ENCODE measurements at regions not wholly inside any gene's neighbourhood (a gene's known extent, or its start where the extent isn't known, plus 50 kb on each side); places are given as distances from the start of the nearest gene placed in this dataset.

- TF ChIP-seq TOX (CRISPR knock-in tag; IDR thresholded peaks at IDR 0.05; ENCODE audit: borderline replicate concordance), result no peak
- no peak for TF ChIP-seq POU6F1 (CRISPR knock-in tag; IDR thresholded peaks at IDR 0.05; ENCODE audit: borderline replicate concordance, low read depth)
- TF ChIP-seq TSHZ2 (CRISPR knock-in tag; IDR thresholded peaks at IDR 0.05), result no peak
- TF ChIP-seq TCF4 (CRISPR knock-in tag; IDR thresholded peaks at IDR 0.05; ENCODE audit: borderline replicate concordance), result no peak
- no peak for TF ChIP-seq ISL1 (CRISPR knock-in tag; IDR thresholded peaks at IDR 0.05)
- no peak for TF ChIP-seq PATZ1 (CRISPR knock-in tag; IDR thresholded peaks at IDR 0.05; ENCODE audit: borderline replicate concordance)
- TF ChIP-seq ARNTL (CRISPR knock-in tag; IDR thresholded peaks at IDR 0.05; ENCODE audit: borderline replicate concordance, low read depth), result no peak
- no peak for TF ChIP-seq ZFP30 (CRISPR knock-in tag; IDR thresholded peaks at IDR 0.05)
- TF ChIP-seq SNAI2 (CRISPR knock-in tag; IDR thresholded peaks at IDR 0.05), result no peak
- TF ChIP-seq ZNF70 (CRISPR knock-in tag; IDR thresholded peaks at IDR 0.05), result no peak
- no peak for TF ChIP-seq ESRRG (CRISPR knock-in tag; IDR thresholded peaks at IDR 0.05)
- TF ChIP-seq PPARA (CRISPR knock-in tag; IDR thresholded peaks at IDR 0.05; ENCODE audit: borderline replicate concordance), result no peak
- no peak for TF ChIP-seq ZNF8 (CRISPR knock-in tag; IDR thresholded peaks at IDR 0.05)
- no peak for TF ChIP-seq GLIS3 (CRISPR knock-in tag; IDR thresholded peaks at IDR 0.05)
- no peak for ATAC-seq
These were observed 218.1 kb upstream of the SKOR2 start for GRCh38 chr18:47469576-47469975.

GRCh38 chr18:47461977-47462376 lies 210.5 kb upstream of the SKOR2 start:
- TF ChIP-seq ZFP3 (CRISPR knock-in tag; IDR thresholded peaks at IDR 0.05) (no peak), SNAI2 (CRISPR knock-in tag; IDR thresholded peaks at IDR 0.05) (no peak), TOX (CRISPR knock-in tag; IDR thresholded peaks at IDR 0.05; ENCODE audit: borderline replicate concordance) (no peak), CSDC2 (CRISPR knock-in tag; IDR thresholded peaks at IDR 0.05) (no peak), ZNF8 (CRISPR knock-in tag; IDR thresholded peaks at IDR 0.05) (no peak), ZNF70 (CRISPR knock-in tag; IDR thresholded peaks at IDR 0.05) (no peak), TCF4 (CRISPR knock-in tag; IDR thresholded peaks at IDR 0.05; ENCODE audit: borderline replicate concordance) (no peak), ZC3H10 (CRISPR knock-in tag; IDR thresholded peaks at IDR 0.05) (no peak), GLIS3 (CRISPR knock-in tag; IDR thresholded peaks at IDR 0.05) (no peak), CSRNP3 (CRISPR knock-in tag; IDR thresholded peaks at IDR 0.05) (no peak)
- no peak for ATAC-seq

- no peak for ATAC-seq
- TF ChIP-seq ISL1 (CRISPR knock-in tag; IDR thresholded peaks at IDR 0.05) (no peak), GLIS3 (CRISPR knock-in tag; IDR thresholded peaks at IDR 0.05) (no peak), SNAI2 (CRISPR knock-in tag; IDR thresholded peaks at IDR 0.05) (no peak)
These were observed 210.0 kb upstream of the SKOR2 start for GRCh38 chr18:47461406-47461948.

- TF ChIP-seq TOX (CRISPR knock-in tag; IDR thresholded peaks at IDR 0.05; ENCODE audit: borderline replicate concordance), result no peak
- TF ChIP-seq ISL1 (CRISPR knock-in tag; IDR thresholded peaks at IDR 0.05), result no peak
- no peak for TF ChIP-seq BACH2 (CRISPR knock-in tag; IDR thresholded peaks at IDR 0.05; ENCODE audit: borderline replicate concordance)
- no peak for TF ChIP-seq ZFP3 (CRISPR knock-in tag; IDR thresholded peaks at IDR 0.05)
- no peak for TF ChIP-seq SNAI2 (CRISPR knock-in tag; IDR thresholded peaks at IDR 0.05)
- no peak for TF ChIP-seq TCF4 (CRISPR knock-in tag; IDR thresholded peaks at IDR 0.05; ENCODE audit: borderline replicate concordance)
- TF ChIP-seq ESRRG (CRISPR knock-in tag; IDR thresholded peaks at IDR 0.05), result no peak
- TF ChIP-seq PATZ1 (CRISPR knock-in tag; IDR thresholded peaks at IDR 0.05; ENCODE audit: borderline replicate concordance), result no peak
- no peak for TF ChIP-seq TSHZ2 (CRISPR knock-in tag; IDR thresholded peaks at IDR 0.05)
- no peak for TF ChIP-seq PPARA (CRISPR knock-in tag; IDR thresholded peaks at IDR 0.05; ENCODE audit: borderline replicate concordance)
- TF ChIP-seq ZFP30 (CRISPR knock-in tag; IDR thresholded peaks at IDR 0.05), result no peak
- no peak for TF ChIP-seq GLIS3 (CRISPR knock-in tag; IDR thresholded peaks at IDR 0.05)
- no peak for TF ChIP-seq OSR1 (CRISPR knock-in tag; IDR thresholded peaks at IDR 0.05)
- no peak for ATAC-seq
These were observed 207.0 kb upstream of the SKOR2 start for GRCh38 chr18:47458483-47458882.
